Suprapubic skin (tissue), 4 donors: ENCODE measurements at regions not wholly inside any gene's neighbourhood (a gene's known extent, or its start where the extent isn't known, plus 50 kb on each side); places are given as distances from the start of the nearest gene placed in this dataset.
"Not testable (repeated sequence)": the region's sequence is repeated elsewhere in the genome, so short reads cannot be mapped to it uniquely, and the experiment has no call there.

Experiments
- DNase-seq, 2 donors: peaks; one replicate each; pipeline ENCODE4 v3.0.0-alpha.2; 2019; ENCODE audit warnings: low spot score in 2 of 2
- H3K27ac ChIP-seq: fragments of 200-600 bp; sonication (generic); one replicate; pipeline ENCODE4 v1.5.1; 2019
- H3K27me3 ChIP-seq: fragments of 200-600 bp; sonication (generic); one replicate; pipeline ENCODE4 v1.5.1; 2019
- H3K36me3 ChIP-seq: fragments of 200-600 bp; sonication (generic); one replicate; pipeline ENCODE4 v1.5.1; 2019
- H3K4me1 ChIP-seq: fragments of 200-600 bp; sonication (generic); one replicate; pipeline ENCODE4 v1.5.1; 2019
- H3K4me3 ChIP-seq: fragments of 200-600 bp; sonication (generic); one replicate; pipeline ENCODE4 v1.5.1; 2019; ENCODE audit warnings: mild to moderate bottlenecking
- H3K9me3 ChIP-seq: fragments of 200-600 bp; sonication (generic); one replicate; pipeline ENCODE4 v1.5.1; 2019
- EP300 ChIP-seq: sonication (generic); formaldehyde crosslinking; IDR thresholded peaks from one replicate; pipeline ENCODE4 v1.6.1; 2017; ENCODE audit warnings: antibody characterized with exemption
- POLR2A ChIP-seq, 2 donors: fragments of 450-650 bp; IDR thresholded peaks; one replicate each; pipeline ENCODE4 v1.6.1; 2017; ENCODE audit warnings: antibody characterized with exemption in 2 of 2, mild to moderate bottlenecking in 2 of 2, moderate library complexity in 2 of 2
- POLR2AphosphoS5 ChIP-seq, 3 donors: sonication (generic); formaldehyde crosslinking; IDR thresholded peaks; one replicate each; pipeline ENCODE4 v1.6.1; 2017; ENCODE audit warnings: antibody characterized with exemption in 3 of 3
- WGBS: methylation state at CpG from one replicate; pipeline ENCODE4 v1.1.5; 2018; 5-methylcytosine and 5-hydroxymethylcytosine counted together
- TF ChIP-seq, protein P1 (sequence below), 2 donors: fragments of 200-600 bp in 1 of 2; fragments of 450-650 bp in 1 of 2; sonication (generic) in 1 of 2; IDR thresholded peaks; one replicate each; pipeline ENCODE4 v1.5.1; 2016 to 2019; ENCODE audit warnings: antibody characterized with exemption in 2 of 2, mild to moderate bottlenecking in 1 of 2, moderate library complexity in 1 of 2

DNA sequence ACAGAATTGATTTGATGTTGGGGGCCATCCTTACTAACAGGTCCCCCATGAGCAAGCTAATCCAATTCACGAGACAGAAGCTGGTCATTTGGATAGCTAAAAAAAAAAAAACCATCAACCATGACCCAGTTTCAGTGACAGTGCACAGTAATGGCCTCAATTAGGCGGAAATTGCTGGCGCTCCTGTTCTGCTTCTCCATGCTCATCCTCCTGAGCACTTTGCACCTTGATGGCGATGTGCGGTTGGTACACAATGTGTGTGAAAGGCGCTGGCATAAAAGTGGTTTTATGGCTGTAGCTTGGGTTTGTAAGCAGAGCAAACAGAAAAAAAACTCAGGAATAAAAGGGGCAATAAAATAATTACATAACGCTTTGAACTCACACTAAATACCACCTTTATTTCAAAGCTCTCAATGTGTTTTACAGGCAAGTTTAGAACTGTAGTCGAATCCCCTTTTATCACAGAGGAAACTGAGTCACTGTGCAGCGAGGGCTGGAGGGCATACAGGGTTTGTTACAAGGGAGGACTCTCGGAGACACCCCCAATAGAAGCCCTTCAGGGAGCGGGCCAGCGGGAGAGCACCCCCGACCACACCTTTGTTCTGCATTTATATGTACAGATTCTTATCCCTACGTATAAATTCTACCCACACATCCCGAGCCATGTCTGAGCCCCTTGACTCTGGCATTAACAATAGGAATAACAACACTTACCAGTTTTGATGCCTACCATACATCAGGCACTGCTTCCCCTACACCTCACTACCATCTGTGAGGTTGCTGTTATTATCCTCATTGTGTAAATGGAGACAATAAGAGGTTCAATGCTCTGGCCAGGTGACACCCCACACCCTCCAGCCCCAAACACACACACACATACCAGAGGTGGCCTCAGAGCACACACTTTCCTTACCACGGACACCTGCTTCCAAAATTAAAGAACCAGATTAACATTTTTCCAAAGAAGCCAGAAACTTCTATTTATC is 213.5 kb upstream of the IRF2BP2 start:
- Histone ChIP-seq H3K27me3 (no peaks in the 10 kb centered on the region), H3K9me3 (no peaks in the 10 kb centered on the region), H3K36me3 (no peaks in the 10 kb centered on the region), H3K4me1 (peaks cover 7% of the 10 kb centered on the region), H3K4me3 (no peak overlapping the region), H3K27ac (no peak overlapping the region)
- 91% methylated on average over 16 of the region's 16 CpGs for WGBS
- DNase-seq = no peak
- TF ChIP-seq EP300 (no peak), POLR2AphosphoS5 (IDR thresholded peaks at IDR 0.05) (no peak), POLR2A (IDR thresholded peaks at IDR 0.05) (no peak)
- TF ChIP-seq, protein P1, sequence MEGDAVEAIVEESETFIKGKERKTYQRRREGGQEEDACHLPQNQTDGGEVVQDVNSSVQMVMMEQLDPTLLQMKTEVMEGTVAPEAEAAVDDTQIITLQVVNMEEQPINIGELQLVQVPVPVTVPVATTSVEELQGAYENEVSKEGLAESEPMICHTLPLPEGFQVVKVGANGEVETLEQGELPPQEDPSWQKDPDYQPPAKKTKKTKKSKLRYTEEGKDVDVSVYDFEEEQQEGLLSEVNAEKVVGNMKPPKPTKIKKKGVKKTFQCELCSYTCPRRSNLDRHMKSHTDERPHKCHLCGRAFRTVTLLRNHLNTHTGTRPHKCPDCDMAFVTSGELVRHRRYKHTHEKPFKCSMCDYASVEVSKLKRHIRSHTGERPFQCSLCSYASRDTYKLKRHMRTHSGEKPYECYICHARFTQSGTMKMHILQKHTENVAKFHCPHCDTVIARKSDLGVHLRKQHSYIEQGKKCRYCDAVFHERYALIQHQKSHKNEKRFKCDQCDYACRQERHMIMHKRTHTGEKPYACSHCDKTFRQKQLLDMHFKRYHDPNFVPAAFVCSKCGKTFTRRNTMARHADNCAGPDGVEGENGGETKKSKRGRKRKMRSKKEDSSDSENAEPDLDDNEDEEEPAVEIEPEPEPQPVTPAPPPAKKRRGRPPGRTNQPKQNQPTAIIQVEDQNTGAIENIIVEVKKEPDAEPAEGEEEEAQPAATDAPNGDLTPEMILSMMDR (IDR thresholded peaks at IDR 0.05) = no peak

DNA sequence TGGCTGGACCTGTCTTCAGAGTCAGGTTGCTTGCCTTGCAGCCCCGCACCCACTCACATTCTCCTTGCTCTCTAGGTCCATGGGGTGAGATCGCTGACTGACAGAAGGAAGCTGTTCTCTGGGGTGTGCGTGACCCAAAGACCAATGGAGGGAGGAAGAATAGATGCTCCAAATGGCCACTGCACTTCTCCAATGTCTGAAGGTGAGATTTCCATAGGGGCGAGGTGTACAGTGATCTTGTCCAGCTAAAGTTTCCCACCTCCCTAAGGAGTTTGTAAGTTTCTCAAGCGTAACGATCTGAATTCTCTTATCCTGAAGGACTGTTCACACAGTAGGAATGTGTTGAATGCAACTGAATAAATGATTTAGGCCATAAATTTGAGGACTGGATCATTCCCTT is 211.9 kb upstream of the IRF2BP2 start:
- no peak overlapping the region for H3K4me3 ChIP-seq
- peaks cover 17% of the 10 kb centered on the region for H3K4me1 ChIP-seq
- H3K27me3 ChIP-seq = no peaks in the 10 kb centered on the region
- H3K27ac ChIP-seq = no peak overlapping the region
- no peak for TF ChIP-seq POLR2AphosphoS5 (IDR thresholded peaks at IDR 0.05)
- TF ChIP-seq, protein P1 (IDR thresholded peaks at IDR 0.05) = no peak
- no peak for TF ChIP-seq POLR2A (IDR thresholded peaks at IDR 0.05)
- TF ChIP-seq EP300 = no peak
- WGBS = 95% methylated on average over 6 of the region's 6 CpGs
- H3K36me3 ChIP-seq = no peaks in the 10 kb centered on the region
- no peak for DNase-seq
- H3K9me3 ChIP-seq = no peaks in the 10 kb centered on the region

DNA sequence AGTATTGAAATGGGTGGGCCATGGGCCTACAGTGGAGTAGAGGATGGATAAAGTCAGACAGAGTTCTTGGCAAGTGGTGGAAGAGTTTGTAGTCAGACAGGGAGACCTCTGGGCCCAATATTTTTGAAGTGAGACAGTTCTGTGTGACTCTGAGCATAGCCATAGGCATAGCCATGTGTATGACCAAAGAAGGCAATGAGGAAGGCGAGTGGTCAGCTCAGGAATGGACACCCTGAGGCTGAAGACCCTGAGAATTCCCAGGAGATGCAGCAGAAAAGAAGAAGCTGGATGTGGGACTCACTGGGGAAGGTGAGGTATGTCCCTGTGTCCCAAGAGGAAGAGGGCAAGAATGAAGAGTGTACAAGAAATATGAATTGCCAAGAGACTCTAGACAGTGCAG is 210.6 kb upstream of the IRF2BP2 start:
- TF ChIP-seq, protein P1 (IDR thresholded peaks at IDR 0.05) = no peak
- TF ChIP-seq POLR2A (IDR thresholded peaks at IDR 0.05) = no peak
- no peak for TF ChIP-seq EP300
- TF ChIP-seq POLR2AphosphoS5 (IDR thresholded peaks at IDR 0.05) = no peak

DNA sequence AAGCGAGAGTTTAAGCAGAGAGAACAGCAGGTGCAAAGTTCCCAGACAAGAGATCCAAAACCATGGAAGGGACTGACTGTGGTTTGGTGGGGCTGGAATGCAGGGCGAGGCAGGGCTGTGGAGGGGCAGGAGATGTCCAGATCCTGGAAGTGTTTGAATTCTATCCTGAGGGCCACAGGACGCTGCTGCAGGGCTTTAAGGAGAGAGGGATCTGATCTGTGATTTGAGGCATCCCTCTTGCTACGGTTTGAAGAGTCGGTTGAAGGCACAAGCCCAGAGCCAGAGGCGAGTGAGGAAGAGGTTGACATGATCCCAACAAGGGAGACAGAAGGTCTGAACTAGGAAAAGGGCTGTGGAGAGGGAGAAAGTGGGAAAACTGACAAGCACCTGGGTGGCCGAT is 209.9 kb upstream of the IRF2BP2 start:
- DNase-seq, H3K4me3 ChIP-seq, H3K27ac ChIP-seq, H3K27me3 ChIP-seq, H3K9me3 ChIP-seq, H3K36me3 ChIP-seq: not testable (repeated sequence)
- 71% methylated on average over 5 of the region's 7 CpGs for WGBS
- H3K4me1 ChIP-seq = peaks cover 17% of the 10 kb centered on the region

More for the DNA sequence above, 210.6 kb upstream of the IRF2BP2 start:
- H3K27me3 ChIP-seq = no peaks in the 10 kb centered on the region
- WGBS = 95% methylated on average over 1 of the region's 1 CpG
- H3K4me3 ChIP-seq = no peak overlapping the region
- no peak for DNase-seq
- no peaks in the 10 kb centered on the region for H3K9me3 ChIP-seq
- H3K36me3 ChIP-seq = no peaks in the 10 kb centered on the region
- peaks cover 16% of the 10 kb centered on the region for H3K4me1 ChIP-seq
- no peak overlapping the region for H3K27ac ChIP-seq

DNA sequence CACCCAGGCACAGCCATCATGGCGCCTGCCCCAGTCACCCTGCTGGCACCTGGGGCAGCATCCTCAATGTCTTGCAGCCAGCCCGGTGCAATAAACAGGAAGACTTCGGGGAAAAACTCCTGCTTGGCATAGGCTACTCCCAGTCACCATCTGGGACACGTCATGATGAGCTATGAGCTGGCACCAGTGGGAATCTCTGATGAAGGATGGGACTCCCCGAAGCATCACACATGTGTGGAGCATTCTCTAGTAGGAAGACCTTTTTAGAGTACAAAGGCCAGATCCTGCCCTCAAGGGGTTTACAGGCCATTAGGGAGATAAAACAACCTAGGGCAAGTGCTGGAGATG is 208.0 kb upstream of the IRF2BP2 start:
- Histone ChIP-seq H3K27ac (peak overlapping the region; percentile 81), H3K4me1 (peaks cover 17% of the 10 kb centered on the region)
- DNase-seq, H3K4me3 ChIP-seq, H3K9me3 ChIP-seq, H3K36me3 ChIP-seq, H3K27me3 ChIP-seq: not testable (repeated sequence)
- no CpG with 5 or more reads among the region's 5 CpGs for WGBS

DNA sequence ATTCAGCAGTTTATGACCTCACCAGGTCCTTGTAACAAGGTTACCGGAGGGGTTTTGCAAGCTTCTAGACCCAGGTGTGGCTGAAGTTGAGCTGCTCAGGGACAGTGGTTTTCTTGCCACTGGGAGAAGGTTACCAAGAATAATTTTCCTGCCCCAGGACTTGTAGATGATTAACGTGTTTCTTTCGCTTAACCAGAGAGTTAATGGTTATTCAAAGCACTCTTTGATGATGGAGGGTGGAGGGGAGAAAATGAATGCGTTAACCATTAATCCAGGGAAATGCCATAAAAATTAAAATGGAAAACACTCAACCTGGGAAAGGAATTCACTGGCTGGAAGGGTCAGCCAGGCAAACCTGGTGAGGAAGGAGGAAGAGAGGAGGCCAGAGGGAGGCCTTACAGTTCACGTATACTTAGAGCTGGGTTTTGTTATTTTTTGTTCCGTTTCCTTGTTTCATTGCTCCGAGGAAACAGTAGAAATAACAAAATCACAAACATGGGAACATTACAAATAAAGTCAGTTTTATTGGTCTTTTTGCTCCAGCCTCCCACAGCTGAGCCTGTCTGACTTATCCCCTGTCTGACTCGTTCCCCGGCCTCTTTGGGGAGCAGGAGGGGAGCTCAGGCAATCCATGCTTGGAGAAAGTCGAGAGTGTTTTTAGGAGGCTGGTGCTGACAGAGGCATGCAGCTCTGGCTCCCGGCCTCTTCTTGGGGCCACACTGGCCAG is 207.5 kb upstream of the IRF2BP2 start:
- peak overlapping the region; percentile 81 for H3K27ac ChIP-seq
- H3K4me3 ChIP-seq, DNase-seq, H3K36me3 ChIP-seq, H3K27me3 ChIP-seq, H3K9me3 ChIP-seq: not testable (repeated sequence)
- peaks cover 17% of the 10 kb centered on the region for H3K4me1 ChIP-seq
- 47% methylated on average over 10 of the region's 11 CpGs for WGBS
